HUDEP-2 (cell line): ENCODE measurements at regions not wholly inside any gene's neighbourhood (a gene's known extent, or its start where the extent isn't known, plus 50 kb on each side); places are given as distances from the start of the nearest gene placed in this dataset.

Experiments
- DNase-seq, 76 experiments: peaks; one replicate each; lab custom pipeline; 2025; ENCODE audit not compliant: unreplicated experiment in 76 of 76; lab: John Stamatoyannopoulos, UW

GRCh38 chr2:66717218-66717905 is 282.4 kb downstream of the MEIS1 start:
- DNase-seq = no peak

DNA sequence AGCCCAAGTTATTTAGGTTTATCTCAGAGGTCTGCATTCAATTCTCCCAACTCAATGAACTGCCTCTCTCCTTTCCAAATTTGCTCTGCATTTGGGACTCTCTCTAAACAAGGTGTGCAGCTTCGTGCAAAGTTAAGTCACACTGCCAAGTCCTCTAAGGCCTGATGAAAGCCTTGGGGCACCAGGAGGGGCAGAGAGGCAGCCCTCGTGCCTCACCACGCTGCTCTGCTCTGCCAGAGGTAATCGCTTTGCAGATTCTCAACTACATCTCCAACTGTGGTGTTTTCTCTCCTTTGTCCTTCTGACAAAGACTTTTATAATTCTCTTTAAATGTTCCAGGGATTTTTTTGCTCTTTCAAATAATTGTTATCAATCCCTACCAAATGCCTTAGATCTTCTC is 283.0 kb downstream of the MEIS1 start:
- no peak for DNase-seq

DNA sequence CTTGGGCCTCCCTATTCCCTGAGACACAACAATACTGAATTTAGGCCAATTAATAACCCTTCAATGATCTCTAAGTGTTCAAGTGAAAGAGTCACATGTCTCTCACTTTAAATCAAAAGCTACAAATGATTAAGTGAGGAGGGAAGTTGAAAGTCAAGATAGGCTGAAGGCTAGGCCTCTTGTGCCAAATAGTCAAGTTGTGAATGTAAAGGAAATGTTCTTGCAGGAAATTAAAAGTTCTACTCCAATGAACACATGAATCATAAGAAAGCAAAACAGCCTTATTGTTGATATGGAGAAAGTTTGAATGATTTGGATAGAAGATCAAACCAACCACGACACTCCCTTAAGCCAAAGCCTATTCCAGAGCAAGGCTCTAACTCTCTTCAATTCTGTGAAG is 286.9 kb downstream of the MEIS1 start:
- DNase-seq = no peak

DNA sequence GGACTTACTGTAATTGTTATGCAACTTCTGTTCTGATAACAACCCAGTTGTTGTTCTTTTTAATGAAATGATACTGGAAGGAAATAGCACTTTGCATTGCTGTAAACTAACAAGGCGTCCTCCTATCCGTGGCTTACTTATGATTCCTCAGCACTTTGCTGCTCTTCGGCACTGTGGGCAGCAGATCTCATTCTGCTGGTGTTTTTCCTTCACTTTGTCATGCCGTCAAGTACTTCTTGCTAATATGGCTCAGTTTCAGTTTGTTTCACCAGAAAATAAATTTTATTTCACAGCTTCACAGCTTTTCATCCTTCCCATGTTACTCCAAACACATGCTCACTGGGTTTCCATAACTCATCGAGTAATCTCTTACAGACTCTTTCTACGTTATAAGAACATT is 289.3 kb downstream of the MEIS1 start:
- no peak for DNase-seq

GRCh38 chr2:66729416-66730330 is 294.7 kb downstream of the MEIS1 start:
- DNase-seq = no peak

- no peak for DNase-seq
Measured at GRCh38 chr2:66730441-66730840, 295.5 kb downstream of the MEIS1 start.

GRCh38 chr2:66733364-66733999 is 298.6 kb downstream of the MEIS1 start:
- no peak for DNase-seq

DNA sequence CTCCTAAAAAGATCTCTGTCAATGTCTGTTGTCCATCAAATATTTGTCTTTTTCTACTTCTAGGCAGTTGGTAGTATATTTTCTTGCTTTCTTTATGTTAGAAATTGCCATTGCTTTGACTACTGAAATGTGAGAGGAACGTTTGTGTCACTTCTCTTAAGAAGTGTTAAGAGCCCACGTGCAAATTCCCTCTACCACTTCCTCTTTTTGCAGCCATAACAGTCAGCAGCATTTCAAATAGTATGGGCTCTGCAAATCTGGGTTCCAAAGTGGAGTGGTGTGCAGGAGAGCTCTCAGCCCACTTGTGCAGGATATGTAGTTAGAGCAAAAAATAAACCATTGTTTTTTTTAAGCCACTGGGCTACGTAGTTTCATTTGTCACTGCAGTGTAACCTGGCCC is 314.0 kb downstream of the MEIS1 start:
- DNase-seq = no peak

DNA sequence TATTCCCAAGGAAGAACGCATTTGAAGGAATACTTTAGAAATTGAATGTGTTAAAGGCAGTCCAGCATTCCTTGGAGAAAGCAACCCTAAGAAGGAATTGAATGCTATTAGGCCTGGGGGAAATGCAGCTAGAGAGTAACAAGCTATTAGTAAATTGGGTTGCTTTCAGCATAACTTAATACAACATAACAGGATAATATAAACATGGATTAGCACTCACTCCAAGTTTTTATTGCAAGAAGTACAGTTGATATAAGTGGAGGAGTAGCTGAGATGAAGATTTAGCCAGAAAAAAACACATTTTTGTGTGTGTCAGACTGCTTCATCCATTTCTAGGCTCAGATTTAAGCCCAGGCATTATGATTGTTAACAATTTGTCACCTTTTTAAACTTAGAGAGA is 314.6 kb downstream of the MEIS1 start:
- no peak for DNase-seq

GRCh38 chr2:66753257-66753656 is 318.3 kb downstream of the MEIS1 start:
- DNase-seq = no peak

- no peak for DNase-seq
Measured at GRCh38 chr2:66753660-66754059, 318.7 kb downstream of the MEIS1 start.

- DNase-seq = no peak
Measured at GRCh38 chr2:66755974-66756373, 321.0 kb downstream of the MEIS1 start.

GRCh38 chr2:66761826-66762225 is 326.9 kb downstream of the MEIS1 start:
- no peak for DNase-seq

DNA sequence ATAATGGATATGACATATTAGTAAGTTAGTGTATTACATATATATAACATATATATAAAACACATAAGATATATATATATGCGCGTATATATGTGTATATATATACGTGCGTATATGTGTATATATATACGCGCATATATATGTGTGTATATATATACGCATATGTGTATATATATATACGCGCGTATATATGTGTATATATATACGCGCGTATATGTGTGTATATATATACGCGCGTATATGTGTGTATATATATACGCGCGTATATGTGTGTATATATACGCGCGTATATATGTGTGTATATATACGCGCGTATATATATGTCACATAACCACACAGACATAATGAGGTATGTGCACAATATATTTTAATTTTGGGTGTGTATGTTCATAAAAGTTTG is 327.8 kb downstream of the MEIS1 start:
- no peak for DNase-seq

- no peak for DNase-seq
Measured at GRCh38 chr2:66766582-66766981, 331.7 kb downstream of the MEIS1 start.

DNA sequence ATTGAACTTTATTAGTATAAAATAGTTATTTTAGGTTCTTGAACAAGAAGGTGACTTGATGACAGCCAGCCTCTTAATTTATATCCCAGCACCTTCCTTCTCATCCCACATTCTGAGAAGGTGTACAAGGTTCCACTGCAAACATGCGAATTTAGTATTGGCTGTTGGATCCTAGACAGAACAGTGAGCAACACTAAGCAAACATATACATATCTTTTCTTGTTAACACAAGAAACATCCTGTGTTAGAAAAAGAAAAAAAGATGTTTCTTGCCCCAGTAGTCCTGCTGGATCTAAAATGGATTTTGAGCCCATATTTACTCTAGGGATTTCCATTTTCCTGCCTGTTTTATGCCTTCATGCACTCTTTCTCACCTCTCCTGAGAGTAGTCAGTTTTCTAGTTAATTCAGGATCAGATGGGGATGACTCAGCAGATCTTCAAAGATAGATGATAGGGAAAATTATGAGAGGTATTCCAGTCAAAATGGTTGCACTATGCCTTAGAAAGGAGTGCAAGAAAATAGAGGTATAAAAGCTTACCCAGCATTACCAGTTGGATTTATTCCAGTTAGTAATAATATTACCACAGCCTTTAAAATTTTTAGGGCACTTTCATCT is 336.5 kb downstream of the MEIS1 start:
- DNase-seq = no peak

GRCh38 chr2:66772618-66773017 is 337.7 kb downstream of the MEIS1 start:
- no peak for DNase-seq

- no peak for DNase-seq
Measured at GRCh38 chr2:66775730-66776422, 341.0 kb downstream of the MEIS1 start.

DNA sequence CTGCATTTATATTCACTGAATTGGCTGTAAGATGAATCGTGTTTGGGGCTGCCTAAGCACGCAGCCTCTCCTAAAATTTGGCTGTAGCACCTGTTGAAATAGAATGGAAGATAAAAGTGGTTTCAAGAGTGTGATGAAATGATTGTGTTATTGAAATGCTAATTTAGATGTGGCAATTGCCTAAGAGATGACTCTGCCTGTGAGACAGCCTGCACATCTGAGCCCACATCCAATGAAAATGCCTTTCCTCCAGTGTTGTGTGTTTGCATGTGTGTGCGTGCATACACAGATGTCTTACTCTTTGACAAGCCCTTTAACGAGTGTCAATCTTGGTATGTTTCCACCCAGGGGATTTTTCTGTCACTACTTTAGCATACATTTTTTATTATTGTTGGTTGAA is 346.9 kb downstream of the MEIS1 start:
- no peak for DNase-seq

- no peak for DNase-seq
Measured at GRCh38 chr2:66782780-66783361, 347.9 kb downstream of the MEIS1 start.
